HCT116 (cell line): ENCODE measurements at regions not wholly inside any gene's neighbourhood (a gene's known extent, or its start where the extent isn't known, plus 50 kb on each side); places are given as distances from the start of the nearest gene placed in this dataset.

Experiments
- ATAC-seq: fragments of 200-7000 bp; cut with Tn5 transposase; 2 replicates; pipeline ENCODE4 v1.9.1; 2020; ENCODE audit warnings: mild to moderate bottlenecking, moderate library complexity
- BruUV-seq: library from RNA; stranded (reverse); fragments of 400-500 nt; replicated peaks from 2 replicates; lab custom pipeline; 2021; lab: Mats Ljungman, UMichigan
- CTCF ChIA-PET: fragments of 300-600 bp; sonication (Branson Sonifier 250); formaldehyde crosslinking; loops from one replicate; lab custom pipeline; 2021; ENCODE audit warnings: antibody characterized with exemption; lab: Charles Lee
- POLR2A ChIA-PET: fragments of 300-600, 350-600 bp; sonication (Branson Sonifier 250); formaldehyde crosslinking; loops from one replicate; lab custom pipeline; 2021; ENCODE audit warnings: antibody characterized with exemption; lab: Charles Lee
- RAD21 ChIA-PET, 2 experiments: fragments of 300-600 bp; sonication (Branson Sonifier 250); formaldehyde crosslinking; loops; one replicate each; lab custom pipeline; 2023; ENCODE audit warnings: low total read pairs in 2 of 2; ENCODE audit not compliant: uncharacterized antibody in 2 of 2, unreplicated experiment in 2 of 2, low non-redundant PET in 1 of 2; lab: Charles Lee
- DNase-seq: peaks from one replicate; pipeline ENCODE4 v3.0.0-alpha.2; 2010; ENCODE audit warnings: low read depth, low spot score
- H2AFZ ChIP-seq: fragments of 200-600 bp; shearing (Covaris generic), sonication (generic); 2 replicates; pipeline ENCODE4 v1.6.1; 2017; ENCODE audit warnings: low read depth, mixed run types, mixed read lengths, antibody characterized with exemption, low read length; ENCODE audit not compliant: poor library complexity, severe bottlenecking
- H3K27ac ChIP-seq: 2 replicates; pipeline ENCODE4 v1.5.1; 2012; ENCODE audit warnings: low read depth, low read length
- H3K27me3 ChIP-seq: fragments of 200-600 bp; sonication (generic); 2 replicates; pipeline ENCODE4 v1.6.1; 2016; ENCODE audit warnings: mixed run types, low read length, mixed read lengths; ENCODE audit not compliant: insufficient read depth
- H3K36me3 ChIP-seq, 2 experiments: fragments of 200-500 bp in 1 of 2; fragments of 200-600 bp in 1 of 2; sonication (Bioruptor generic) in 1 of 2; sonication (generic) in 1 of 2; 2 replicates each; pipeline versions ENCODE4 v1.5.1 to v1.6.1; 2014 to 2016; ENCODE audit warnings: low read length in 2 of 2, inconsistent platforms in 1 of 2, mixed read lengths in 1 of 2, mixed run types in 1 of 2; ENCODE audit not compliant: insufficient read depth in 2 of 2, control insufficient read depth in 1 of 2
- H3K4me1 ChIP-seq, 2 experiments: fragments of 200-600 bp in 1 of 2; sonication (generic) in 1 of 2; 2 replicates each; pipeline versions ENCODE4 v1.5.1 to v1.6.1; 2012 to 2017; ENCODE audit warnings: low read length in 2 of 2, inconsistent platforms in 1 of 2, mild to moderate bottlenecking in 1 of 2, mixed read lengths in 1 of 2, mixed run types in 1 of 2, moderate library complexity in 1 of 2; ENCODE audit not compliant: insufficient read depth in 2 of 2, control insufficient read depth in 1 of 2
- H3K4me2 ChIP-seq: fragments of 200-600 bp; sonication (generic); 2 replicates; pipeline ENCODE4 v1.6.1; 2017; ENCODE audit warnings: mixed run types, low read length, mixed read lengths
- H3K4me3 ChIP-seq, 2 experiments: fragments of 200-600 bp in 1 of 2; sonication (generic) in 1 of 2; replicated peaks in 1 of 2; 2 replicates each; pipeline ENCODE4 v1.5.1; 2011 to 2016; ENCODE audit warnings: low read length in 2 of 2, control low read depth in 1 of 2, low read depth in 1 of 2, mild to moderate bottlenecking in 1 of 2, mixed read lengths in 1 of 2, mixed run types in 1 of 2
- H3K79me2 ChIP-seq: fragments of 200-600 bp; sonication (generic); 2 replicates; pipeline ENCODE4 v1.6.1; 2017; ENCODE audit warnings: mild to moderate bottlenecking, mixed run types, low read length, moderate library complexity, mixed read lengths; ENCODE audit not compliant: insufficient read depth
- H3K9ac ChIP-seq: fragments of 200-600 bp; sonication (generic); 2 replicates; pipeline ENCODE4 v1.6.1; 2016; ENCODE audit warnings: low read length, mixed read lengths
- H3K9me2 ChIP-seq: fragments of 200-600 bp; sonication (generic), shearing (Covaris generic); 2 replicates; pipeline ENCODE4 v1.6.1; 2017; ENCODE audit warnings: mixed run types, mild to moderate bottlenecking, moderate library complexity; ENCODE audit not compliant: insufficient read depth
- H3K9me3 ChIP-seq, 2 experiments: fragments of 200-500 bp in 1 of 2; fragments of 200-600 bp in 1 of 2; sonication (Bioruptor generic) in 1 of 2; sonication (generic) in 1 of 2; 2 replicates each; pipeline ENCODE4 v1.6.1; 2014 to 2017; ENCODE audit warnings: low read length in 2 of 2, mixed read lengths in 2 of 2, inconsistent platforms in 1 of 2, low read depth in 1 of 2, mild to moderate bottlenecking in 1 of 2, mixed run types in 1 of 2, moderate library complexity in 1 of 2; ENCODE audit not compliant: control insufficient read depth in 1 of 2, insufficient read depth in 1 of 2
- H4K20me1 ChIP-seq: fragments of 200-600 bp; sonication (generic), shearing (Covaris generic); 2 replicates; pipeline ENCODE4 v1.6.1; 2017; ENCODE audit warnings: mixed run types, mild to moderate bottlenecking, moderate library complexity; ENCODE audit not compliant: insufficient read depth
- CBX3 ChIP-seq: IDR thresholded peaks from 2 replicates; pipeline ENCODE4 v1.6.1; 2012; ENCODE audit warnings: low read depth
- EGR1 ChIP-seq: IDR thresholded peaks from 2 replicates; pipeline ENCODE4 v1.6.1; 2012; ENCODE audit warnings: low read depth
- ELF1 ChIP-seq: IDR thresholded peaks from 2 replicates; pipeline ENCODE4 v1.6.1; 2012; ENCODE audit warnings: low read depth, borderline replicate concordance
- EZH2 ChIP-seq: fragments of 200-600 bp; sonication (generic); IDR thresholded peaks from 2 replicates; pipeline ENCODE4 v1.6.1; 2017; ENCODE audit warnings: antibody characterized with exemption, mixed run types
- FOSL1 ChIP-seq: IDR thresholded peaks from 2 replicates; pipeline ENCODE4 v1.6.1; 2012; ENCODE audit warnings: low read depth
- RAD21 ChIP-seq: IDR thresholded peaks from 2 replicates; pipeline ENCODE4 v1.6.1; 2012; ENCODE audit warnings: low read depth, mild to moderate bottlenecking
- SIN3A ChIP-seq: IDR thresholded peaks from 2 replicates; pipeline ENCODE4 v1.6.1; 2012; ENCODE audit warnings: low read depth
- SRF ChIP-seq: IDR thresholded peaks from 2 replicates; pipeline ENCODE4 v1.6.1; 2012; ENCODE audit warnings: low read depth
- TCF7L2 ChIP-seq: IDR thresholded peaks from 2 replicates; pipeline ENCODE4 v1.7.0; 2011; ENCODE audit warnings: borderline replicate concordance, inconsistent platforms; ENCODE audit not compliant: insufficient read depth, insufficient read length; ENCODE audit errors: extremely low read depth
- YY1 ChIP-seq: IDR thresholded peaks from 2 replicates; pipeline ENCODE4 v1.6.1; 2011; ENCODE audit warnings: low read length, low read depth, moderate library complexity, mild to moderate bottlenecking; ENCODE audit not compliant: insufficient replicate concordance; ENCODE audit errors: extremely low read depth
- ZFX ChIP-seq: fragments of 450-650 bp; IDR thresholded peaks from 2 replicates; pipeline ENCODE4 v1.6.1; 2017
- ZNF274 ChIP-seq: fragments of 200-500 bp; sonication (Bioruptor generic); IDR thresholded peaks from 2 replicates; pipeline ENCODE4 v1.6.1; 2014; ENCODE audit warnings: mild to moderate bottlenecking, low read depth, low read length, inconsistent platforms
- intact Hi-C: fragments of 100-400 bp; cut with micrococcal nuclease; formaldehyde crosslinking; loops from 2 replicates; pipeline ENCODE4 v1.10.0; 2022
- TF ChIP-seq, protein P1 (sequence below): IDR thresholded peaks from 2 replicates; pipeline ENCODE4 v1.6.1; 2011; ENCODE audit warnings: mild to moderate bottlenecking, low read length, moderate library complexity; ENCODE audit not compliant: insufficient replicate concordance; ENCODE audit errors: extremely low read depth
- TF ChIP-seq, protein P2 (sequence below): IDR thresholded peaks from 2 replicates; pipeline ENCODE4 v1.6.1; 2012; ENCODE audit warnings: low read depth
- TF ChIP-seq, protein P3 (sequence below): IDR thresholded peaks from 2 replicates; pipeline ENCODE4 v1.6.1; 2012
- TF ChIP-seq, protein P4 (sequence below), 3 experiments: fragments of 200-600 bp in 1 of 3; sonication (generic) in 1 of 3; IDR thresholded peaks in 2 of 3; conservative IDR thresholded peaks in 1 of 3; 2 replicates each; pipeline ENCODE4 v1.5.1; 2012 to 2017; ENCODE audit warnings: low read depth in 2 of 3, low read length in 2 of 3, antibody characterized with exemption in 1 of 3, borderline replicate concordance in 1 of 3, control low read depth in 1 of 3, mild to moderate bottlenecking in 1 of 3, mixed read lengths in 1 of 3, mixed run types in 1 of 3, moderate library complexity in 1 of 3; ENCODE audit not compliant: insufficient read depth in 1 of 3

DNA sequence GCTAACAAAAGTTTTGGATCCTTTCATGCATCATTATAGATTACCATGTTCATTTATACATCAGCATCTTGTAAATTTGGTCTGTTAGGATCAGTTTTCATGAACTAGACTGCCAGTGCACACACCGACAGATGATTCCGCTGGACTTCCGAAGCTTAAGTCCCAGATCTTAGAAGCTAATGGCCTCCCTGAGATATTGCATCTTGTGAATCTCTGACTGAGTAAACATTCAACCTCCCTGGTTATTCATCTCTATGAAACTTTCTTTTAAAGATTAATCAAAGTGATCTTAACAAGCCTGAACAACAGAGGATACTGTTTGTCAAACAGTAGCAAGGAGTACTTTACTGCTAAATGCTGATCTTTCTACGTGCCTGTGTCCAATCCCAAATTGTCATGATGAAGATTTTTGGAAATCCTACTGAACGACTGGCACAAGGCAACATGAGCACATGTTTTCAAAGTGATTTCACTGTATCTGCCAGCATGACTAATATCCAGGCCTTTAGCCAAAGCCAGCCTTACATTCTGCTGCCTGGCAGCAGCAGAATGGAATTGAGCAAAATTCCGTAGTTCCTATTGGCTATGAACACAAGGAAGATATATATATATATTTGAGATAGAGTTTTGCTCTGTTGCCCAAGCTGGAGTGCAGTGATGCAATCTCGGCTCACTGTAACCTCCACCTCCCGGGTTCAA, 91.3 kb upstream of the ANK3 start:
- Histone ChIP-seq H4K20me1 (no peaks in the 10 kb centered on the region), H3K27me3 (no peaks in the 10 kb centered on the region), H3K4me3 (no peak overlapping the region), H3K9me2 (no peaks in the 10 kb centered on the region), H3K4me1 (peaks cover 0 to 5% of the 10 kb centered on the region in 2 experiments; a peak in 1 of 4 replicates), H3K79me2 (no peaks in the 10 kb centered on the region), H3K27ac (no peak overlapping the region), H3K4me2 (no peak overlapping the region), H2AFZ (no peak overlapping the region), H3K36me3 (no peaks in the 10 kb centered on the region), H3K9me3 (no peaks in the 10 kb centered on the region), H3K9ac (no peak overlapping the region)
- ChIA-PET RAD21 (no interaction called here), CTCF (no interaction called here), POLR2A (no interaction called here)
- intact Hi-C loops = no loop called here
- BruUV-seq = no TSS peak
- ATAC-seq = peak; percentile 38; the same call in 1 of the 2 replicates
- peak; percentile 12 for DNase-seq
- no peak for TF ChIP-seq ZNF274
- no peak for TF ChIP-seq RAD21
- TF ChIP-seq, protein P1, sequence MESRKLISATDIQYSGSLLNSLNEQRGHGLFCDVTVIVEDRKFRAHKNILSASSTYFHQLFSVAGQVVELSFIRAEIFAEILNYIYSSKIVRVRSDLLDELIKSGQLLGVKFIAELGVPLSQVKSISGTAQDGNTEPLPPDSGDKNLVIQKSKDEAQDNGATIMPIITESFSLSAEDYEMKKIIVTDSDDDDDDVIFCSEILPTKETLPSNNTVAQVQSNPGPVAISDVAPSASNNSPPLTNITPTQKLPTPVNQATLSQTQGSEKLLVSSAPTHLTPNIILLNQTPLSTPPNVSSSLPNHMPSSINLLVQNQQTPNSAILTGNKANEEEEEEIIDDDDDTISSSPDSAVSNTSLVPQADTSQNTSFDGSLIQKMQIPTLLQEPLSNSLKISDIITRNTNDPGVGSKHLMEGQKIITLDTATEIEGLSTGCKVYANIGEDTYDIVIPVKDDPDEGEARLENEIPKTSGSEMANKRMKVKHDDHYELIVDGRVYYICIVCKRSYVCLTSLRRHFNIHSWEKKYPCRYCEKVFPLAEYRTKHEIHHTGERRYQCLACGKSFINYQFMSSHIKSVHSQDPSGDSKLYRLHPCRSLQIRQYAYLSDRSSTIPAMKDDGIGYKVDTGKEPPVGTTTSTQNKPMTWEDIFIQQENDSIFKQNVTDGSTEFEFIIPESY = no peak
- TF ChIP-seq YY1 = no peak
- no peak for TF ChIP-seq ZFX
- TF ChIP-seq SIN3A = no peak
- TF ChIP-seq, protein P2, sequence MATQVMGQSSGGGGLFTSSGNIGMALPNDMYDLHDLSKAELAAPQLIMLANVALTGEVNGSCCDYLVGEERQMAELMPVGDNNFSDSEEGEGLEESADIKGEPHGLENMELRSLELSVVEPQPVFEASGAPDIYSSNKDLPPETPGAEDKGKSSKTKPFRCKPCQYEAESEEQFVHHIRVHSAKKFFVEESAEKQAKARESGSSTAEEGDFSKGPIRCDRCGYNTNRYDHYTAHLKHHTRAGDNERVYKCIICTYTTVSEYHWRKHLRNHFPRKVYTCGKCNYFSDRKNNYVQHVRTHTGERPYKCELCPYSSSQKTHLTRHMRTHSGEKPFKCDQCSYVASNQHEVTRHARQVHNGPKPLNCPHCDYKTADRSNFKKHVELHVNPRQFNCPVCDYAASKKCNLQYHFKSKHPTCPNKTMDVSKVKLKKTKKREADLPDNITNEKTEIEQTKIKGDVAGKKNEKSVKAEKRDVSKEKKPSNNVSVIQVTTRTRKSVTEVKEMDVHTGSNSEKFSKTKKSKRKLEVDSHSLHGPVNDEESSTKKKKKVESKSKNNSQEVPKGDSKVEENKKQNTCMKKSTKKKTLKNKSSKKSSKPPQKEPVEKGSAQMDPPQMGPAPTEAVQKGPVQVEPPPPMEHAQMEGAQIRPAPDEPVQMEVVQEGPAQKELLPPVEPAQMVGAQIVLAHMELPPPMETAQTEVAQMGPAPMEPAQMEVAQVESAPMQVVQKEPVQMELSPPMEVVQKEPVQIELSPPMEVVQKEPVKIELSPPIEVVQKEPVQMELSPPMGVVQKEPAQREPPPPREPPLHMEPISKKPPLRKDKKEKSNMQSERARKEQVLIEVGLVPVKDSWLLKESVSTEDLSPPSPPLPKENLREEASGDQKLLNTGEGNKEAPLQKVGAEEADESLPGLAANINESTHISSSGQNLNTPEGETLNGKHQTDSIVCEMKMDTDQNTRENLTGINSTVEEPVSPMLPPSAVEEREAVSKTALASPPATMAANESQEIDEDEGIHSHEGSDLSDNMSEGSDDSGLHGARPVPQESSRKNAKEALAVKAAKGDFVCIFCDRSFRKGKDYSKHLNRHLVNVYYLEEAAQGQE = no peak
- TF ChIP-seq, protein P3, sequence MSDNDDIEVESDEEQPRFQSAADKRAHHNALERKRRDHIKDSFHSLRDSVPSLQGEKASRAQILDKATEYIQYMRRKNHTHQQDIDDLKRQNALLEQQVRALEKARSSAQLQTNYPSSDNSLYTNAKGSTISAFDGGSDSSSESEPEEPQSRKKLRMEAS = peak; percentile 66
- no peak for TF ChIP-seq SRF
- TF ChIP-seq EZH2 = no peak
- 0 out of 2 replicates have a peak, but pooled peaks have one; percentile 16 for TF ChIP-seq FOSL1
- TF ChIP-seq ELF1 = no peak
- no peak for TF ChIP-seq CBX3
- no peak for TF ChIP-seq EGR1
- no peak for TF ChIP-seq TCF7L2
- TF ChIP-seq, protein P4, sequence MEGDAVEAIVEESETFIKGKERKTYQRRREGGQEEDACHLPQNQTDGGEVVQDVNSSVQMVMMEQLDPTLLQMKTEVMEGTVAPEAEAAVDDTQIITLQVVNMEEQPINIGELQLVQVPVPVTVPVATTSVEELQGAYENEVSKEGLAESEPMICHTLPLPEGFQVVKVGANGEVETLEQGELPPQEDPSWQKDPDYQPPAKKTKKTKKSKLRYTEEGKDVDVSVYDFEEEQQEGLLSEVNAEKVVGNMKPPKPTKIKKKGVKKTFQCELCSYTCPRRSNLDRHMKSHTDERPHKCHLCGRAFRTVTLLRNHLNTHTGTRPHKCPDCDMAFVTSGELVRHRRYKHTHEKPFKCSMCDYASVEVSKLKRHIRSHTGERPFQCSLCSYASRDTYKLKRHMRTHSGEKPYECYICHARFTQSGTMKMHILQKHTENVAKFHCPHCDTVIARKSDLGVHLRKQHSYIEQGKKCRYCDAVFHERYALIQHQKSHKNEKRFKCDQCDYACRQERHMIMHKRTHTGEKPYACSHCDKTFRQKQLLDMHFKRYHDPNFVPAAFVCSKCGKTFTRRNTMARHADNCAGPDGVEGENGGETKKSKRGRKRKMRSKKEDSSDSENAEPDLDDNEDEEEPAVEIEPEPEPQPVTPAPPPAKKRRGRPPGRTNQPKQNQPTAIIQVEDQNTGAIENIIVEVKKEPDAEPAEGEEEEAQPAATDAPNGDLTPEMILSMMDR (IDR thresholded peaks at IDR 0.05 in 2 of 3, conservative IDR thresholded peaks at IDR 0.05 in 1 of 3; ENCODE audit: borderline replicate concordance in 1 of 3, insufficient read depth in 1 of 3, low read depth in 2 of 3, low read length in 2 of 3) = no peak
